IPS DF 6.9 (cell line): ENCODE measurements at regions not wholly inside any gene's neighbourhood (a gene's known extent, or its start where the extent isn't known, plus 50 kb on each side); places are given as distances from the start of the nearest gene placed in this dataset.

Experiments
- DNase-seq: peaks from one replicate; pipeline ENCODE4 v3.0.0-alpha.2; 2013; ENCODE audit warnings: low read depth, low spot score
- H3K27ac ChIP-seq: one replicate; pipeline ENCODE4 v1.5.1; 2013; ENCODE audit warnings: low read length, control low read depth
- H3K27me3 ChIP-seq: 2 replicates; pipeline ENCODE4 v1.6.1; 2013; ENCODE audit warnings: mild to moderate bottlenecking, low read length; ENCODE audit not compliant: control insufficient read depth, insufficient read depth
- H3K36me3 ChIP-seq: 2 replicates; pipeline ENCODE4 v1.6.1; 2013; ENCODE audit warnings: low read length; ENCODE audit not compliant: control insufficient read depth, insufficient read depth
- H3K4me1 ChIP-seq: 2 replicates; pipeline ENCODE4 v1.6.1; 2013; ENCODE audit warnings: low read length; ENCODE audit not compliant: control insufficient read depth, insufficient read depth
- H3K4me3 ChIP-seq: 2 replicates; pipeline ENCODE4 v1.5.1; 2013; ENCODE audit warnings: mild to moderate bottlenecking, low read length
- H3K9me3 ChIP-seq: 2 replicates; pipeline ENCODE4 v1.6.1; 2013; ENCODE audit warnings: low read length, inconsistent platforms; ENCODE audit not compliant: control insufficient read depth, insufficient read depth
- WGBS: extraction: QIAGEN DNeasy Blood & Tissue Kit; methylation state at CpG from one replicate; pipeline ENCODE4 v1.1.7; 2013; ENCODE audit warnings: mixed read lengths, missing lambda C conversion rate; ENCODE audit not compliant: insufficient read length, insufficient coverage; 5-methylcytosine and 5-hydroxymethylcytosine counted together

- Histone ChIP-seq H3K4me3 (no peak overlapping the region), H3K9me3 (no peaks in the 10 kb centered on the region), H3K27me3 (no peaks in the 10 kb centered on the region), H3K4me1 (no peaks in the 10 kb centered on the region), H3K27ac (no peak overlapping the region), H3K36me3 (no peaks in the 10 kb centered on the region)
- WGBS: no CpG with 5 or more reads among the region's 11 CpGs
- DNase-seq: no peak
Measured at GRCh38 chr1:238492271-238492670, 601.5 kb upstream of the ZP4 start.

GRCh38 chr1:238491265-238491664 lies 600.5 kb upstream of the ZP4 start:
- Histone ChIP-seq H3K36me3 (no peaks in the 10 kb centered on the region), H3K9me3 (no peaks in the 10 kb centered on the region), H3K4me3 (no peak overlapping the region), H3K27me3 (no peaks in the 10 kb centered on the region), H3K27ac (no peak overlapping the region), H3K4me1 (no peaks in the 10 kb centered on the region)
- no peak for DNase-seq
- no CpG with 5 or more reads among the region's 12 CpGs for WGBS

DNA sequence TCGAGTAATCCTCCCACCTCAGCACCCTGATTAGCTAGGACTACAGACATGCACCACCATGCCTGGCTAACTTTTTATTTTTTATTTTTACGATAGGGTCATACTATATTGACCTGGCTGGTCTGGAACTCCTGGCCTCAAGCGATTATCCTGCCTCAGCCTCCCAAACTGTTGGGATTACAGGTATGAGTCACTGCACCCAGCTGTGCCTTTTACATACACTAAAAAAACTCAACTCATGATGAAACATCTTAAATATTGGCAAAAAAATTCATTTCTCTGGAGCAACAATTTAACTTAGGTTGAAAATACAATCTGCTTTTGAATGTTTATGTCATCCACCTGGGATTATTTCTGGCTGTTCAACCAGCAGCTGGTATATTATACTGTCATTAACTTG lies 598.3 kb upstream of the ZP4 start:
- H3K4me1 ChIP-seq: peaks cover 3% of the 10 kb centered on the region
- H3K36me3 ChIP-seq: no peaks in the 10 kb centered on the region
- no peak overlapping the region for H3K27ac ChIP-seq
- no peak for DNase-seq
- no peak overlapping the region for H3K4me3 ChIP-seq
- WGBS: no CpG with 5 or more reads among the region's 3 CpGs
- no peaks in the 10 kb centered on the region for H3K9me3 ChIP-seq
- H3K27me3 ChIP-seq: no peaks in the 10 kb centered on the region

DNA sequence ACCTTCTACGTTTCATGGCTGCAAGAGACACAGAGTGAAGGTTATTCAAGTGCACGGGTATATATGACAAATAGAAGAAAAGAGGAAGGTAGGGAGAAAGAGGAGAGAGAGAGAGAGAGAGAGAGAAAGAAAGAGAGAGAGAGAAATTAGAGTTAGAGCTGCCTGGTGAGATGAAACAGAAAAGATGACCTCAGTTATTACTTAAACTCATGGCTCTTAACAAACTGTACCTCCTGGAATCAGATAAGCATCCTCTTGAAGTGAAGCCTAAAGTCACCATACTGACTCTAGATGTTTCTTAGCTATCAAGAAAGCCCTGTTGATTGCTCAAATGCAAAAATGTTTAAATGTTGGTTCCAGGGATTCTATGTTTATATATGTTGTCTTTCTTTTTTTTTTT lies 597.7 kb upstream of the ZP4 start:
- WGBS: no CpG with 5 or more reads among the region's 2 CpGs
- H3K4me3 ChIP-seq: no peak overlapping the region
- no peak overlapping the region for H3K27ac ChIP-seq
- no peaks in the 10 kb centered on the region for H3K27me3 ChIP-seq
- no peaks in the 10 kb centered on the region for H3K36me3 ChIP-seq
- peaks cover 3% of the 10 kb centered on the region for H3K4me1 ChIP-seq
- no peaks in the 10 kb centered on the region for H3K9me3 ChIP-seq
- DNase-seq: no peak

DNA sequence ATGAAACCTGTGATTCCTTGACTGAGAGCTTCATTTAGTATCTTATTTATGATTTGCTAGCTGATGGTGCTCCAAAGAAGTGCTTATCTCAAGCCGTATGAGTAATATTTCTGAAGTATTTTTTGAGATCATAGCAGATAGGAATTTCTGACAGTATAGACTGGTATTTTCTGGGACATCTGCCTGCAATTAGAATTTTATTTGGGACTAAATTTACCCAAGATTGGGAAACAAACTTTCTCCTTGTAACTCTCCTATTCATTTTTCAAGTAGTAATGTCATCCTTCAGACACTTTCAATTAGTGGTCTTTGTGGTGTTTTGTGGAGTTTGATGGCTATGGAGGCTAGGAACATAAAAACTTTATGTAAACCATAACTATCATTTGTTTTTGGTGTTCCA lies 597.2 kb upstream of the ZP4 start:
- peaks cover 3% of the 10 kb centered on the region for H3K4me1 ChIP-seq
- WGBS: no CpG with 5 or more reads among the region's 1 CpG
- DNase-seq: no peak

GRCh38 chr1:238485912-238486209 lies 595.1 kb upstream of the ZP4 start:
- Histone ChIP-seq H3K9me3 (no peaks in the 10 kb centered on the region), H3K36me3 (no peaks in the 10 kb centered on the region), H3K4me3 (no peak overlapping the region; the same call in 1 of the 2 replicates), H3K27ac (no peak overlapping the region), H3K4me1 (peaks cover 3% of the 10 kb centered on the region), H3K27me3 (no peaks in the 10 kb centered on the region)
- no CpG with 5 or more reads among the region's 5 CpGs for WGBS
- DNase-seq: no peak

More for the DNA sequence above, 597.2 kb upstream of the ZP4 start:
- Histone ChIP-seq H3K36me3 (no peaks in the 10 kb centered on the region), H3K9me3 (no peaks in the 10 kb centered on the region), H3K27ac (no peak overlapping the region), H3K4me3 (no peak overlapping the region), H3K27me3 (no peaks in the 10 kb centered on the region)

- H3K27ac ChIP-seq: no peak overlapping the region
- WGBS: no CpG with 5 or more reads among the region's 14 CpGs
- DNase-seq: no peak
- H3K27me3 ChIP-seq: no peaks in the 10 kb centered on the region
- peaks cover 3% of the 10 kb centered on the region for H3K4me1 ChIP-seq
- H3K9me3 ChIP-seq: no peaks in the 10 kb centered on the region
- H3K36me3 ChIP-seq: no peaks in the 10 kb centered on the region
- peak overlapping the region; percentile 12; the same call in 1 of the 2 replicates for H3K4me3 ChIP-seq
Measured at GRCh38 chr1:238485057-238485911, 594.6 kb upstream of the ZP4 start.

GRCh38 chr1:238484121-238484520 lies 593.4 kb upstream of the ZP4 start:
- Histone ChIP-seq H3K4me1 (peaks cover 3% of the 10 kb centered on the region), H3K4me3 (no peak overlapping the region), H3K9me3 (no peaks in the 10 kb centered on the region), H3K36me3 (no peaks in the 10 kb centered on the region), H3K27ac (no peak overlapping the region), H3K27me3 (no peaks in the 10 kb centered on the region)
- no peak for DNase-seq
- WGBS: no CpG with 5 or more reads among the region's 4 CpGs

- DNase-seq: no peak
- no peaks in the 10 kb centered on the region for H3K36me3 ChIP-seq
- H3K9me3 ChIP-seq: no peaks in the 10 kb centered on the region
- H3K4me3 ChIP-seq: no peak overlapping the region
- H3K27me3 ChIP-seq: no peaks in the 10 kb centered on the region
- H3K27ac ChIP-seq: no peak overlapping the region
- no peaks in the 10 kb centered on the region for H3K4me1 ChIP-seq
- no CpG with 5 or more reads among the region's 4 CpGs for WGBS
Measured at GRCh38 chr1:238476841-238477240, 586.1 kb upstream of the ZP4 start.

- DNase-seq: no peak
- H3K4me1 ChIP-seq: no peaks in the 10 kb centered on the region
- no peaks in the 10 kb centered on the region for H3K27me3 ChIP-seq
- H3K9me3 ChIP-seq: no peaks in the 10 kb centered on the region
- H3K36me3 ChIP-seq: no peaks in the 10 kb centered on the region
- no peak overlapping the region for H3K4me3 ChIP-seq
- no CpG with 5 or more reads among the region's 5 CpGs for WGBS
- H3K27ac ChIP-seq: no peak overlapping the region
Measured at GRCh38 chr1:238475712-238476111, 585.0 kb upstream of the ZP4 start.

DNA sequence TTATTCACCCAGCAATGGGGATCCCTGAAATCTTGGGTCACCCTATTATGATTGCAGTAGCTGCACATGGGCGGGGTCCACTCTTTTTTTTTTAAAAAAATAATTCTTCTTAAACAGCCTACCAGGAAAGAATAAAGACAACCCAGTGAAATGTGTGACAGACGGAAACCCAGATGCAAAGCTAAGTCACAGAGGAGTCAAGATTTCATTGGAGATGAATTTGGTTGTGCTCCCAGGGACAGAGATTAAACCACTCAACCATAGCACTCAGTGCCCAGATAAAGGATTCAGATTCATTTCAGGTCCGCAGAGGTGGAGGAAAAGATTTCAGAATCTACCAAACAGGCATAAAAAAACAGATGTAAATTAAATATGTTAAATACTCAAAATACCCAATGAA lies 583.5 kb upstream of the ZP4 start:
- no peaks in the 10 kb centered on the region for H3K9me3 ChIP-seq
- no peak overlapping the region for H3K4me3 ChIP-seq
- H3K4me1 ChIP-seq: no peaks in the 10 kb centered on the region
- H3K36me3 ChIP-seq: no peaks in the 10 kb centered on the region
- H3K27ac ChIP-seq: no peak overlapping the region
- no CpG with 5 or more reads among the region's 3 CpGs for WGBS
- no peaks in the 10 kb centered on the region for H3K27me3 ChIP-seq
- DNase-seq: no peak
